ENCODE measurements at regions not wholly inside any gene's neighbourhood (a gene's known extent, or its start where the extent isn't known, plus 50 kb on each side); places are given as distances from the start of the nearest gene placed in this dataset.
"Not testable (repeated sequence)": the region's sequence is repeated elsewhere in the genome, so short reads cannot be mapped to it uniquely, and the experiment has no call there.

- TF ChIP-seq CTCF (tag by site-specific recombination; IDR thresholded peaks at IDR 0.05); ZNF274 (IDR thresholded peaks at IDR 0.05; ENCODE audit: low read length); ZNF274 (tag by site-specific recombination; IDR thresholded peaks at IDR 0.05; ENCODE audit: borderline replicate concordance): not testable (repeated sequence)
Measured at GRCh38 chr13:80897641-80898040, 556.7 kb upstream of the SPRY2 start.
